Gastroesophageal sphincter (tissue), 4 donors: ENCODE measurements at regions not wholly inside any gene's neighbourhood (a gene's known extent, or its start where the extent isn't known, plus 50 kb on each side); places are given as distances from the start of the nearest gene placed in this dataset.

Source experiments
- ATAC-seq: fragments of 150-250 bp; one replicate; pipeline ENCODE4 v1.9.1; 2016; ENCODE audit warnings: mild to moderate bottlenecking, moderate library complexity
- H3K27ac ChIP-seq, 4 donors: fragments of 200-600 bp; sonication (generic) in 3 of 4; 1 replicate in 3 of 4; 2 replicates in 1 of 4; pipeline ENCODE4 v1.5.1; 2016 to 2019
- H3K27me3 ChIP-seq: fragments of 200-600 bp; sonication (generic); one replicate; pipeline ENCODE4 v1.5.1; 2019
- H3K36me3 ChIP-seq, 2 donors: fragments of 200-600 bp; sonication (generic); one replicate each; pipeline ENCODE4 v1.5.1; 2019; ENCODE audit warnings: control low read depth in 1 of 2
- H3K4me1 ChIP-seq, 3 donors: fragments of 200-600 bp; sonication (generic); 1 replicate in 2 of 3; 2 replicates in 1 of 3; pipeline ENCODE4 v1.5.1; 2016 to 2019; ENCODE audit warnings: control low read depth in 2 of 3
- H3K4me3 ChIP-seq, 2 donors: fragments of 200-600 bp; sonication (generic); one replicate each; pipeline ENCODE4 v1.5.1; 2019; ENCODE audit warnings: mild to moderate bottlenecking in 1 of 2, moderate library complexity in 1 of 2
- H3K9me3 ChIP-seq, 3 donors: fragments of 200-600 bp; sonication (generic); one replicate each; pipeline ENCODE4 v1.5.1; 2017 to 2019; ENCODE audit warnings: control low read depth in 2 of 3
- CTCF ChIP-seq, 4 experiments: fragments of 200-600 bp in 2 of 4; fragments of 450-650 bp in 2 of 4; sonication (generic) in 1 of 4; IDR thresholded peaks; one replicate each; pipeline ENCODE4 v1.5.1; 2017 to 2019; ENCODE audit warnings: antibody characterized with exemption in 4 of 4, mild to moderate bottlenecking in 2 of 4, moderate library complexity in 2 of 4
- EP300 ChIP-seq: sonication (generic); formaldehyde crosslinking; IDR thresholded peaks from one replicate; pipeline ENCODE4 v1.6.1; 2017; ENCODE audit warnings: antibody characterized with exemption, mild to moderate bottlenecking
- POLR2A ChIP-seq, 2 donors: fragments of 450-650 bp; IDR thresholded peaks; one replicate each; pipeline ENCODE4 v1.6.1; 2017; ENCODE audit warnings: antibody characterized with exemption in 2 of 2, mild to moderate bottlenecking in 2 of 2, moderate library complexity in 1 of 2
- POLR2AphosphoS5 ChIP-seq: sonication (generic); formaldehyde crosslinking; IDR thresholded peaks from one replicate; pipeline ENCODE4 v1.6.1; 2017; ENCODE audit warnings: antibody characterized with exemption
- WGBS, 2 donors: methylation state at CpG; one replicate each; pipeline ENCODE4 v1.1.5; 2018; ENCODE audit warnings: low coverage in 1 of 2; 5-methylcytosine and 5-hydroxymethylcytosine counted together

- ATAC-seq = no peak
- no peaks in the 10 kb centered on the region for H3K27me3 ChIP-seq
- TF ChIP-seq CTCF (IDR thresholded peaks at IDR 0.05) (no peak), EP300 (no peak), POLR2A (IDR thresholded peaks at IDR 0.05) (no peak), POLR2AphosphoS5 (no peak)
- no peak overlapping the region for H3K27ac ChIP-seq
- H3K36me3 ChIP-seq = no peaks in the 10 kb centered on the region
- WGBS, 2 donors = 89 to 91% methylated on average over 4 of the region's 4 CpGs
- H3K4me3 ChIP-seq = no peak overlapping the region
- no peaks in the 10 kb centered on the region for H3K4me1 ChIP-seq
- peaks cover 0 to 4% (median 0%) of the 10 kb centered on the region in 3 donors for H3K9me3 ChIP-seq
These were observed 636.0 kb upstream of the LMCD1 start for GRCh38 chr3:7865611-7866010.

GRCh38 chr3:7867587-7867986 is 634.0 kb upstream of the LMCD1 start:
- H3K4me1 ChIP-seq = no peaks in the 10 kb centered on the region
- WGBS, 2 donors = 51 to 77% methylated on average over 5 of the region's 5 CpGs
- H3K27ac ChIP-seq = no peak overlapping the region
- H3K27me3 ChIP-seq = no peaks in the 10 kb centered on the region
- H3K9me3 ChIP-seq = peaks cover 0 to 4% (median 0%) of the 10 kb centered on the region in 3 donors
- TF ChIP-seq CTCF (IDR thresholded peaks at IDR 0.05) = no peak
- TF ChIP-seq POLR2AphosphoS5 = no peak
- TF ChIP-seq POLR2A (IDR thresholded peaks at IDR 0.05) = no peak
- no peak for TF ChIP-seq EP300
- H3K36me3 ChIP-seq = no peaks in the 10 kb centered on the region
- H3K4me3 ChIP-seq = no peak overlapping the region
- no peak for ATAC-seq

- Histone ChIP-seq H3K9me3 (peaks cover 0 to 4% (median 0%) of the 10 kb centered on the region in 3 donors), H3K36me3 (no peaks in the 10 kb centered on the region), H3K27ac (no peak overlapping the region), H3K4me1 (no peaks in the 10 kb centered on the region), H3K27me3 (no peaks in the 10 kb centered on the region), H3K4me3 (no peak overlapping the region)
- TF ChIP-seq CTCF (IDR thresholded peaks at IDR 0.05) (no peak), POLR2AphosphoS5 (no peak), EP300 (no peak), POLR2A (IDR thresholded peaks at IDR 0.05) (no peak)
- no peak for ATAC-seq
- 36 to 50% methylated on average over 1 of the region's 1 CpG for WGBS, 2 donors
These were observed 630.5 kb upstream of the LMCD1 start for GRCh38 chr3:7871003-7871560.

GRCh38 chr3:7874116-7874515 is 627.5 kb upstream of the LMCD1 start:
- no peak for ATAC-seq
- no peaks in the 10 kb centered on the region for H3K36me3 ChIP-seq
- no peaks in the 10 kb centered on the region for H3K27me3 ChIP-seq
- TF ChIP-seq EP300 = no peak
- no peak for TF ChIP-seq POLR2AphosphoS5
- no peak for TF ChIP-seq CTCF (IDR thresholded peaks at IDR 0.05)
- no peak for TF ChIP-seq POLR2A (IDR thresholded peaks at IDR 0.05)
- H3K4me1 ChIP-seq = no peaks in the 10 kb centered on the region
- 100% methylated on average over 1 of the region's 1 CpG for WGBS, 2 donors
- H3K27ac ChIP-seq = no peak overlapping the region
- no peaks in the 10 kb centered on the region for H3K9me3 ChIP-seq
- H3K4me3 ChIP-seq = no peak overlapping the region

- no peak for ATAC-seq
- no peaks in the 10 kb centered on the region for H3K27me3 ChIP-seq
These were observed 625.7 kb upstream of the LMCD1 start for GRCh38 chr3:7875925-7876324.

More at GRCh38 chr3:7875925-7876324, 625.7 kb upstream of the LMCD1 start:
- H3K4me3 ChIP-seq = no peak overlapping the region
- TF ChIP-seq CTCF (IDR thresholded peaks at IDR 0.05) = no peak
- no peak for TF ChIP-seq POLR2AphosphoS5
- no peak for TF ChIP-seq EP300
- no peak for TF ChIP-seq POLR2A (IDR thresholded peaks at IDR 0.05)
- no peaks in the 10 kb centered on the region for H3K4me1 ChIP-seq
- H3K9me3 ChIP-seq = no peaks in the 10 kb centered on the region
- no peaks in the 10 kb centered on the region for H3K36me3 ChIP-seq
- H3K27ac ChIP-seq = no peak overlapping the region
